ENCODE measurements at regions not wholly inside any gene's neighbourhood (a gene's known extent, or its start where the extent isn't known, plus 50 kb on each side); places are given as distances from the start of the nearest gene placed in this dataset.
"Not testable (repeated sequence)": the region's sequence is repeated elsewhere in the genome, so short reads cannot be mapped to it uniquely, and the experiment has no call there.

DNA sequence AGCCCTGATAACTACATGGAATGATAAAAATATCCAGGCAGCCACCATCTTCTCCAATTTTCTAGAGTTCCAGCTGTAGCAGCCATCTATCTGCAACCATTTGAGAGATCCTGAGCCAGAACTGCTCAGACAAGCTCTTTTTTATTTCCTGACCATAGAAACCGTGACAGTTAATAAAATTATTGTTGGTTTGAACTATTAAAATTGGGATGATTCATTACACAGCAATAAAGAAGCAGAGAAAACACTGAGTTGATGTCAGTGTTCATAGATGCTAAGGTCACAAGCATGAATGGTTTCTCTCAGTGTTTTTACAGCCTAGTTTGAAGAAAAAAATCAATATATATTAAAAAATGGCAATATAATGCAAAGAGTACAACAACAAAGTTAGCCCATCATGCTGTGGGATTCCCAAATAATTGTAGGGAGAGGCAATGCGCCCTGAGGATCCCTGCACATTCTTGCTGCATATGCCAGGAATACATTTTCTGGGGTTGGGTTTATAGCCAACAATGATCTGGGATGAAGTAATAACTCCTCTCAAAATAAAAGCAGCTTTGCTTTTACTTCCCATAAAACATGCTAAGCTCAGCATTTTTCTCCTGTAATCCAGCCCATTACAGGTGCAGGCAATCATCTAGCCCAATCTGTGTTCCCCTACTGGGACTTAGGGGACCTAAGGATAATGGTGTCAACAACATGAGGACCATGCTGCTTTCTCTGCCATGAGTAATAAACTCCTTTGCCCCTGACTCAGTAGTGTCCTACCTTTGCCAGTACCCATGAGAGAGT, 84.0 kb downstream of the PABPC4L start:
- H2BK15ac ChIP-seq (ENCODE audit: low read depth, poor library complexity, severe bottlenecking), result no peak overlapping the region
- H3K4me1 ChIP-seq (ENCODE audit: control insufficient read depth, insufficient read depth, low read depth, low read length), result no peaks in the 10 kb centered on the region
- no peaks in the 10 kb centered on the region for H3K9me3 ChIP-seq (ENCODE audit: control insufficient read depth, low read length)
- DNase-seq, result no peak
- H4K91ac ChIP-seq (ENCODE audit: low read length), result no peak overlapping the region
- WGBS, result 100% methylated on average over 1 of the region's 2 CpGs
- H3K27ac ChIP-seq (ENCODE audit: low read length, poor library complexity, severe bottlenecking), result no peak overlapping the region
- no peaks in the 10 kb centered on the region for H3K27me3 ChIP-seq (ENCODE audit: control insufficient read depth in 1 of 2, insufficient read depth in 1 of 2, low read length in 2 of 2)
- no peak overlapping the region for H3K4me2 ChIP-seq (ENCODE audit: low read length, poor library complexity, severe bottlenecking)
- no peak overlapping the region for H3K23ac ChIP-seq (ENCODE audit: low read length in 2 of 2)
- H3K79me1 ChIP-seq (replicated peaks; ENCODE audit: low read length, poor library complexity, severe bottlenecking), result no peaks in the 10 kb centered on the region
- no peak overlapping the region for H2AFZ ChIP-seq (ENCODE audit: low read depth, low read length)
- no peak overlapping the region for H2BK12ac ChIP-seq (ENCODE audit: low read length in 2 of 2)
- no peak overlapping the region for H3K9ac ChIP-seq (ENCODE audit: low read length)
- H3K4me3 ChIP-seq (ENCODE audit: insufficient read depth in 1 of 2, low read depth in 1 of 2, low read length in 2 of 2), result no peak overlapping the region
- H2BK5ac ChIP-seq (ENCODE audit: low read depth, low read length, poor library complexity, severe bottlenecking), result no peak overlapping the region
- no peak overlapping the region for H2AK5ac ChIP-seq (ENCODE audit: low read length, severe bottlenecking)
- H2BK120ac ChIP-seq (ENCODE audit: low read depth, low read length), result no peak overlapping the region
- no peak overlapping the region for H3K4ac ChIP-seq (ENCODE audit: low read depth in 1 of 2, low read length in 2 of 2)
- H3K18ac ChIP-seq (ENCODE audit: low read depth in 1 of 2, low read length in 2 of 2), result no peak overlapping the region
- no peaks in the 10 kb centered on the region for H3K36me3 ChIP-seq (ENCODE audit: control insufficient read depth in 1 of 2, insufficient read depth in 2 of 2, low read depth in 1 of 2, low read length in 2 of 2)
- H3K14ac ChIP-seq (ENCODE audit: low read length in 2 of 2), result no peak overlapping the region
- no peak overlapping the region for H4K8ac ChIP-seq (ENCODE audit: low read length)

DNA sequence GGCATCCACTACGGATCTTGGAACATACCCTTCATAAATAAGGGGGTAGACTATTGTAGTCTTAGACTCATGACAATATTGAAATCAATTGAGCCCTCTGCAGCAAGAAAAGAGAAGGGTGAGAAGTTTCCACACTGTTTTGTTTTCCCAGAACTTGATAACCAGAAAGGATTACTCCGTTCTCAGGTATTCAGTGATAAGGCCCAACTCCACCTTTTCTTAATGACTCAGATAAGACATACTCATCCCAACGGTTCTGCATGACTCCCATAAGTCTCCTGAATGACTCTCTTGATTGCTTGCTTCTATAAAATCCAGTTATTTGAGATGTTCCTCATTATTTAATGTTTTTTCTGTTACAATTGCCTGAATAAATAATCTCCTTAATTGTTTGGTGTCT, 111.7 kb downstream of the PABPC4L start:
- Histone ChIP-seq H3K4me2 (ENCODE audit: low read length, poor library complexity, severe bottlenecking) (no peak overlapping the region), H2BK5ac (ENCODE audit: low read depth, low read length, poor library complexity, severe bottlenecking) (no peak overlapping the region), H3K79me1 (replicated peaks; ENCODE audit: low read length, poor library complexity, severe bottlenecking) (no peaks in the 10 kb centered on the region), H3K23ac (ENCODE audit: low read length in 2 of 2) (no peak overlapping the region), H3K36me3 (ENCODE audit: control insufficient read depth in 1 of 2, insufficient read depth in 2 of 2, low read depth in 1 of 2, low read length in 2 of 2) (no peaks in the 10 kb centered on the region), H2AK5ac (ENCODE audit: low read length, severe bottlenecking) (no peak overlapping the region), H3K4ac (ENCODE audit: low read depth in 1 of 2, low read length in 2 of 2) (no peak overlapping the region), H4K8ac (ENCODE audit: low read length) (no peak overlapping the region), H2BK120ac (ENCODE audit: low read depth, low read length) (no peak overlapping the region), H4K91ac (ENCODE audit: low read length) (no peak overlapping the region), H3K27ac (ENCODE audit: low read length, poor library complexity, severe bottlenecking) (no peak overlapping the region), H3K27me3 (ENCODE audit: control insufficient read depth in 1 of 2, insufficient read depth in 1 of 2, low read length in 2 of 2) (no peaks in the 10 kb centered on the region), H2BK15ac (ENCODE audit: low read depth, poor library complexity, severe bottlenecking) (no peak overlapping the region), H3K9me3 (ENCODE audit: control insufficient read depth, low read length) (no peaks in the 10 kb centered on the region), H3K4me3 (ENCODE audit: insufficient read depth in 1 of 2, low read depth in 1 of 2, low read length in 2 of 2) (no peak overlapping the region), H3K4me1 (ENCODE audit: control insufficient read depth, insufficient read depth, low read depth, low read length) (no peaks in the 10 kb centered on the region), H3K18ac (ENCODE audit: low read depth in 1 of 2, low read length in 2 of 2) (no peak overlapping the region), H3K9ac (ENCODE audit: low read length) (no peak overlapping the region), H3K14ac (ENCODE audit: low read length in 2 of 2) (no peak overlapping the region), H2AFZ (ENCODE audit: low read depth, low read length) (no peak overlapping the region), H2BK12ac (ENCODE audit: low read length in 2 of 2) (no peak overlapping the region)
- no peak for DNase-seq
- WGBS, result 22% methylated on average over 1 of the region's 3 CpGs

DNA sequence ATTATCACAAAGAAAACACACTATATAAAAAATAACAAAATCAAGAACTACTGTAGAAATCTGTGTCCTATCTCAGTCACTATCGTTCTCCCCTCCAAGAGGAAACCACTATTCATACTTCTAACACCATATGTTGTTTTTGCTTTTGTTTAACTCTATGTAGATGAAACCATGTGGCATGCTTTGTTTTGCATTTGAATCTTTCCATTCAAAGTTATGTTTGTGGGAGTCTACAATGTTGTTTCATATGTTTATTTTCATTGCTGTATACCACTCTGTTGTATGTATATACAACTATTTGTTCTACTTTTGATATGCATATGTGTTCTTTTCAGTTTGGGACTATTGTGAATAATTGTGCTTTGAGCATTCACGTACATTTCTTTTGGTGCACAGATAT, 116.1 kb downstream of the PABPC4L start:
- Histone ChIP-seq H4K91ac (ENCODE audit: low read length) (no peak overlapping the region), H2BK5ac (ENCODE audit: low read depth, low read length, poor library complexity, severe bottlenecking) (no peak overlapping the region), H3K27ac (ENCODE audit: low read length, poor library complexity, severe bottlenecking) (no peak overlapping the region), H3K18ac (ENCODE audit: low read depth in 1 of 2, low read length in 2 of 2) (no peak overlapping the region), H3K4me2 (ENCODE audit: low read length, poor library complexity, severe bottlenecking) (no peak overlapping the region), H2BK15ac (ENCODE audit: low read depth, poor library complexity, severe bottlenecking) (no peak overlapping the region), H4K8ac (ENCODE audit: low read length) (no peak overlapping the region), H3K79me1 (replicated peaks; ENCODE audit: low read length, poor library complexity, severe bottlenecking) (no peaks in the 10 kb centered on the region), H3K14ac (ENCODE audit: low read length in 2 of 2) (no peak overlapping the region), H3K9me3 (ENCODE audit: control insufficient read depth, low read length) (no peaks in the 10 kb centered on the region), H2BK12ac (ENCODE audit: low read length in 2 of 2) (no peak overlapping the region), H3K9ac (ENCODE audit: low read length) (no peak overlapping the region), H2AK5ac (ENCODE audit: low read length, severe bottlenecking) (no peak overlapping the region), H3K4ac (ENCODE audit: low read depth in 1 of 2, low read length in 2 of 2) (no peak overlapping the region), H3K4me3 (ENCODE audit: insufficient read depth in 1 of 2, low read depth in 1 of 2, low read length in 2 of 2) (no peak overlapping the region), H3K23ac (ENCODE audit: low read length in 2 of 2) (no peak overlapping the region), H2AFZ (ENCODE audit: low read depth, low read length) (no peak overlapping the region), H3K4me1 (ENCODE audit: control insufficient read depth, insufficient read depth, low read depth, low read length) (no peaks in the 10 kb centered on the region), H3K27me3 (ENCODE audit: control insufficient read depth in 1 of 2, insufficient read depth in 1 of 2, low read length in 2 of 2) (no peaks in the 10 kb centered on the region), H2BK120ac (ENCODE audit: low read depth, low read length) (no peak overlapping the region), H3K36me3 (ENCODE audit: control insufficient read depth in 1 of 2, insufficient read depth in 2 of 2, low read depth in 1 of 2, low read length in 2 of 2) (no peaks in the 10 kb centered on the region)
- no peak for DNase-seq
- 85% methylated on average over 1 of the region's 2 CpGs for WGBS

DNA sequence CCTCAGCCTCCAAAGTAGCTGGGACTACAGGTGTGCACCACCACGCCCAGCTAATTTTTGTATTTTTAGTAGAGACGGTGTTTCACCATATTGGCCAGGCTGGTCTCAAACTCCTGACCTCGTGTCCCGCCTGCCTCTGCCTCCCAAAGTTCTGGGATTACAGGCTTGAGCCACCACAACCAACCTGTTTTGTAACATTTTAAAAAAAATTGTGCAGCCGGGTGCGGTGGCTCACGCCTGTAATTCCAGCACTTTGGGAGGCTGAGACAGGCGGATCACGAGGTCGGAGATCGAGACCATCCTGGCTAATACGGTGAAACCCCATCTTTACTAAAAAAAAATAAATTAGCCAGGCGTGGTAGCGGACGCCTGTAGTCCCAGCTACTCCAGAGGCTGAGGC, 122.5 kb downstream of the PABPC4L start:
- H2AK5ac ChIP-seq (ENCODE audit: low read length, severe bottlenecking); H3K36me3 ChIP-seq (ENCODE audit: control insufficient read depth in 1 of 2, insufficient read depth in 2 of 2, low read depth in 1 of 2, low read length in 2 of 2); H3K4me2 ChIP-seq (ENCODE audit: low read length, poor library complexity, severe bottlenecking); H3K27ac ChIP-seq (ENCODE audit: low read length, poor library complexity, severe bottlenecking); H3K18ac ChIP-seq (ENCODE audit: low read depth in 1 of 2, low read length in 2 of 2); H2BK120ac ChIP-seq (ENCODE audit: low read depth, low read length); H3K23ac ChIP-seq (ENCODE audit: low read length in 2 of 2); H2BK5ac ChIP-seq (ENCODE audit: low read depth, low read length, poor library complexity, severe bottlenecking); H4K91ac ChIP-seq (ENCODE audit: low read length); H2AFZ ChIP-seq (ENCODE audit: low read depth, low read length); H3K4ac ChIP-seq (ENCODE audit: low read depth in 1 of 2, low read length in 2 of 2); H2BK12ac ChIP-seq (ENCODE audit: low read length in 2 of 2); H4K8ac ChIP-seq (ENCODE audit: low read length); H2BK15ac ChIP-seq (ENCODE audit: low read depth, poor library complexity, severe bottlenecking); H3K9ac ChIP-seq (ENCODE audit: low read length); H3K14ac ChIP-seq (ENCODE audit: low read length in 2 of 2); H3K4me3 ChIP-seq (ENCODE audit: insufficient read depth in 1 of 2, low read depth in 1 of 2, low read length in 2 of 2); H3K27me3 ChIP-seq (ENCODE audit: control insufficient read depth in 1 of 2, insufficient read depth in 1 of 2, low read length in 2 of 2); H3K79me1 ChIP-seq (replicated peaks; ENCODE audit: low read length, poor library complexity, severe bottlenecking); H3K9me3 ChIP-seq (ENCODE audit: control insufficient read depth, low read length); H3K4me1 ChIP-seq (ENCODE audit: control insufficient read depth, insufficient read depth, low read depth, low read length); DNase-seq: not testable (repeated sequence)
- WGBS, result 97% methylated on average over 15 of the region's 15 CpGs
